HepG2 (cell line): ENCODE measurements at regions not wholly inside any gene's neighbourhood (a gene's known extent, or its start where the extent isn't known, plus 50 kb on each side); places are given as distances from the start of the nearest gene placed in this dataset.

Experiments
- ATAC-seq: fragments of 200-7000 bp; cut with Tn5 transposase; 3 replicates; pipeline ENCODE4 v1.9.1; 2020; ENCODE audit warnings: mild to moderate bottlenecking, moderate library complexity
- BruUV-seq: library from RNA; stranded (reverse); fragments of 400-500 nt; replicated peaks from 2 replicates; lab custom pipeline; 2021; lab: Mats Ljungman, UMichigan
- CTCF ChIA-PET: fragments of 300-600 bp; formaldehyde crosslinking; extraction: SDS; loops from one replicate; lab custom pipeline; 2021; ENCODE audit warnings: low total read pairs, inconsistent platforms, low intra/inter-chr PET ratio; lab: Yijun Ruan, JAX
- POLR2A ChIA-PET: fragments of 350-600 bp; sonication (Branson Sonifier 250); formaldehyde crosslinking; loops from one replicate; lab custom pipeline; 2020; ENCODE audit warnings: antibody characterized with exemption, inconsistent platforms; lab: Yijun Ruan, JAX
- DNase-seq: peaks from one replicate; pipeline ENCODE4 v3.0.0-alpha.2; 2015; ENCODE audit warnings: low spot score
- FAIRE-seq: peaks from 3 replicates; lab custom pipeline; 2011; peaks lifted over from hg19 to GRCh38; lab: Jason Lieb, UNC
- H2AFZ ChIP-seq: one replicate; pipeline ENCODE4 v1.6.1; 2011; ENCODE audit warnings: low read length, inconsistent platforms
- H3K27ac ChIP-seq: fragments of 300-600 bp; 3 replicates; pipeline ENCODE4 v1.8.0; 2011; ENCODE audit warnings: mixed run types, mild to moderate bottlenecking, mixed read lengths, low read length, inconsistent platforms; ENCODE audit not compliant: insufficient read depth; ENCODE audit errors: extremely low read length
- H3K27me3 ChIP-seq, 2 experiments: fragments of 200-600 bp in 1 of 2; 2 replicates in 1 of 2; 3 replicates in 1 of 2; pipeline versions ENCODE4 v1.6.0 to v1.8.0; 2011; ENCODE audit warnings: low read length in 2 of 2, mild to moderate bottlenecking in 2 of 2, moderate library complexity in 2 of 2, inconsistent platforms in 1 of 2; ENCODE audit not compliant: insufficient read depth in 2 of 2, control insufficient read depth in 1 of 2
- H3K36me3 ChIP-seq, 2 experiments: fragments of 200-600 bp in 1 of 2; replicated peaks in 1 of 2; 2 replicates in 1 of 2; 3 replicates in 1 of 2; pipeline versions ENCODE4 v1.5.1 to v1.8.0; 2011; ENCODE audit warnings: low read length in 2 of 2, inconsistent platforms in 1 of 2; ENCODE audit not compliant: insufficient read depth in 2 of 2, control insufficient read depth in 1 of 2
- H3K4me1 ChIP-seq: 2 replicates; pipeline ENCODE4 v1.5.1; 2012; ENCODE audit warnings: low read length, inconsistent platforms; ENCODE audit not compliant: insufficient read depth
- H3K4me2 ChIP-seq: 2 replicates; pipeline ENCODE4 v1.6.0; 2011; ENCODE audit warnings: low read depth, low read length, inconsistent platforms
- H3K4me3 ChIP-seq, 3 experiments: fragments of 200-600 bp in 1 of 3; sonication (generic), shearing (Covaris generic) in 1 of 3; replicated peaks in 1 of 3; 2 replicates each; pipeline ENCODE4 v1.5.1; 2011 to 2016; ENCODE audit warnings: low read length in 3 of 3, inconsistent platforms in 2 of 3, low read depth in 2 of 3, mild to moderate bottlenecking in 2 of 3, control low read depth in 1 of 3, mixed read lengths in 1 of 3; ENCODE audit not compliant: insufficient read depth in 1 of 3
- H3K79me2 ChIP-seq: one replicate; pipeline ENCODE4 v1.6.1; 2011; ENCODE audit warnings: low read length, inconsistent platforms; ENCODE audit not compliant: insufficient read depth
- H3K9ac ChIP-seq: 2 replicates; pipeline ENCODE4 v1.6.0; 2011; ENCODE audit warnings: mild to moderate bottlenecking, low read depth, low read length, inconsistent platforms; ENCODE audit not compliant: insufficient read depth
- H3K9me3 ChIP-seq: 2 replicates; pipeline ENCODE4 v1.5.1; 2012; ENCODE audit warnings: mild to moderate bottlenecking, low read length
- H4K20me1 ChIP-seq: 2 replicates; pipeline ENCODE4 v1.6.0; 2011; ENCODE audit warnings: inconsistent platforms, mild to moderate bottlenecking, low read length, moderate library complexity; ENCODE audit not compliant: insufficient read depth
- DBP ChIP-seq: sonication (generic); formaldehyde crosslinking; IDR thresholded peaks from 2 replicates; pipeline ENCODE4 v1.4.0; 2020; ENCODE audit warnings: missing genetic modification reagents; ENCODE audit errors: not compliant biosample characterization
- NFIC ChIP-seq: IDR thresholded peaks from 2 replicates; pipeline ENCODE4 v1.6.1; 2012; ENCODE audit warnings: mild to moderate bottlenecking, low read length, inconsistent platforms
- NR1H2 ChIP-seq: sonication (generic); formaldehyde crosslinking; IDR thresholded peaks from 2 replicates; pipeline ENCODE4 v1.8.1; 2022; ENCODE audit warnings: low read depth, missing genetic modification reagents, borderline replicate concordance
- NR3C1 ChIP-seq: sonication (generic); formaldehyde crosslinking; IDR thresholded peaks from 2 replicates; pipeline ENCODE4 v1.4.0; 2020; ENCODE audit warnings: missing genetic modification reagents
- TGIF2 ChIP-seq: IDR thresholded peaks from 2 replicates; pipeline ENCODE4 v1.6.1; 2016; ENCODE audit warnings: control low read depth, missing compliant biosample characterization
- ZFX ChIP-seq: sonication (generic); formaldehyde crosslinking; IDR thresholded peaks from 2 replicates; pipeline ENCODE4 v1.4.0; 2020; ENCODE audit warnings: mild to moderate bottlenecking, low read depth, missing genetic modification reagents, moderate library complexity
- ZNF235 ChIP-seq: sonication (generic); formaldehyde crosslinking; IDR thresholded peaks from 2 replicates; pipeline ENCODE4 v1.8.1; 2023; ENCODE audit warnings: mild to moderate bottlenecking, missing genetic modification reagents, borderline replicate concordance
- ZNF558 ChIP-seq: sonication (generic); formaldehyde crosslinking; IDR thresholded peaks from 2 replicates; pipeline ENCODE4 v1.9.0; 2022; ENCODE audit warnings: mild to moderate bottlenecking, missing genetic modification reagents, borderline replicate concordance
- ZNF570 ChIP-seq: sonication (generic); formaldehyde crosslinking; IDR thresholded peaks from 2 replicates; pipeline ENCODE4 v1.4.0; 2020; ENCODE audit warnings: mild to moderate bottlenecking, missing genetic modification reagents, borderline replicate concordance
- WGBS: methylation state at CpG from one replicate; pipeline ENCODE4 v1.1.6; 2017; ENCODE audit warnings: low lambda C conversion rate; 5-methylcytosine and 5-hydroxymethylcytosine counted together
- in situ Hi-C: cut with HindIII; loops from 2 replicates; pipeline ENCODE4 v1.10.0; 2017; ENCODE audit warnings: low pct_unique_long_range_greater_than_20kb; ENCODE audit not compliant: extremely low pct_ligation_motif_present
- intact Hi-C: fragments of 100-400 bp; cut with micrococcal nuclease; formaldehyde crosslinking; loops from one replicate; pipeline ENCODE4 v1.10.0; 2022; ENCODE audit not compliant: unreplicated experiment
- TF ChIP-seq, protein P1 (sequence below): fragments of 450-650 bp; IDR thresholded peaks from 2 replicates; pipeline ENCODE4 v1.6.1; 2017

DNA sequence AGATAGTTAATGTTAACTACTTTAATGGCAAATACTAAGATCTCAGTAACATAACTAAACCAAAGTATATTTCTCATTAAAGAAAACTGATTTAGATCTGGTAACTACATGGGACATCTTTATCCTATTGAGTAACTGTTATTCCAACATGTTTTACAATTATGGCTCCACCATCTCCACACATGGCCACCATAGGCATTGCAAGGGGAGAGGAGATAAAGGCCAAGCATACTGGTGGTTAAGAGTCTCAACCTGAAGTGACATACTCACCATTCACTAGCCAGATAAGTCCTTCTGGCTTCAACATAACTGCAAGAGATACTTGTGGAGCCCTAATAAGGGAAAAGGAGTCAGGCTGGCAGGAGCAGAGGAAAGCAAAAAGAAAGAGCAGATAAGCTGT is 1586.4 kb upstream of the SPRY2 start:
- Histone ChIP-seq H3K4me2 (no peak overlapping the region), H3K36me3 (no peaks in the 10 kb centered on the region)
- TF ChIP-seq NR1H2 (CRISPR knock-in tag) (no peak), ZFX (CRISPR knock-in tag) (no peak), ZNF570 (CRISPR knock-in tag) (no peak), DBP (no peak), TGIF2 (CRISPR knock-in tag) (no peak)
- TF ChIP-seq, all 625 proteins: peak for 0
- H4K20me1 ChIP-seq: no peaks in the 10 kb centered on the region
- no peak for FAIRE-seq
- no peak overlapping the region for H2AFZ ChIP-seq
- peak; percentile 90 for ATAC-seq
- BruUV-seq: no TSS peak
- H3K9ac ChIP-seq: no peak overlapping the region
- in situ Hi-C loops: loop anchor here (25.0 kb wide), 1 partner anchor 410 kb away; no protein-coding TSS in a partner anchor
- H3K4me3 ChIP-seq: no peak overlapping the region
- peak; percentile 5 for DNase-seq
- POLR2A ChIA-PET: no interaction called here
- H3K9me3 ChIP-seq: no peaks in the 10 kb centered on the region
- intact Hi-C loops: no loop called here
- no peak overlapping the region for H3K27ac ChIP-seq
- H3K27me3 ChIP-seq: no peaks in the 10 kb centered on the region
- no peaks in the 10 kb centered on the region for H3K79me2 ChIP-seq
- CTCF ChIA-PET: no interaction called here
- H3K4me1 ChIP-seq: no peaks in the 10 kb centered on the region

GRCh38 chr13:81917810-81918209 is 1576.9 kb upstream of the SPRY2 start:
- Histone ChIP-seq H3K36me3 (no peaks in the 10 kb centered on the region), H2AFZ (no peak overlapping the region)
- TF ChIP-seq NFIC (no peak), ZNF235 (CRISPR knock-in tag) (no peak), NR3C1 (CRISPR knock-in tag) (no peak), ZNF558 (CRISPR knock-in tag) (no peak)
- TF ChIP-seq, protein P1, sequence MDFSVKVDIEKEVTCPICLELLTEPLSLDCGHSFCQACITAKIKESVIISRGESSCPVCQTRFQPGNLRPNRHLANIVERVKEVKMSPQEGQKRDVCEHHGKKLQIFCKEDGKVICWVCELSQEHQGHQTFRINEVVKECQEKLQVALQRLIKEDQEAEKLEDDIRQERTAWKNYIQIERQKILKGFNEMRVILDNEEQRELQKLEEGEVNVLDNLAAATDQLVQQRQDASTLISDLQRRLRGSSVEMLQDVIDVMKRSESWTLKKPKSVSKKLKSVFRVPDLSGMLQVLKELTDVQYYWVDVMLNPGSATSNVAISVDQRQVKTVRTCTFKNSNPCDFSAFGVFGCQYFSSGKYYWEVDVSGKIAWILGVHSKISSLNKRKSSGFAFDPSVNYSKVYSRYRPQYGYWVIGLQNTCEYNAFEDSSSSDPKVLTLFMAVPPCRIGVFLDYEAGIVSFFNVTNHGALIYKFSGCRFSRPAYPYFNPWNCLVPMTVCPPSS: no peak
- TF ChIP-seq, all 625 proteins: peak for 0
- in situ Hi-C loops: no loop called here
- ATAC-seq (no peak), DNase-seq (no peak), FAIRE-seq (no peak)
- Histone ChIP-seq H3K4me2 (no peak overlapping the region), H3K79me2 (no peaks in the 10 kb centered on the region), H4K20me1 (no peaks in the 10 kb centered on the region), H3K9ac (no peak overlapping the region), H3K27me3 (no peaks in the 10 kb centered on the region), H3K27ac (no peak overlapping the region), H3K9me3 (no peaks in the 10 kb centered on the region), H3K4me1 (no peaks in the 10 kb centered on the region), H3K4me3 (no peak overlapping the region)
- POLR2A ChIA-PET: no interaction called here
- intact Hi-C loops: no loop called here
- CTCF ChIA-PET: no interaction called here
- BruUV-seq: no TSS peak
- 3% methylated on average over 2 of the region's 2 CpGs for WGBS
